HG02840 (cell line): ENCODE measurements at regions not wholly inside any gene's neighbourhood (a gene's known extent, or its start where the extent isn't known, plus 50 kb on each side); places are given as distances from the start of the nearest gene placed in this dataset.
"Not testable (repeated sequence)": the region's sequence is repeated elsewhere in the genome, so short reads cannot be mapped to it uniquely, and the experiment has no call there.

Experiments
- ATAC-seq: cut with Tn5 transposase; IDR thresholded peaks from one replicate; pipeline ENCODE4 v1.9.1; 2021; ENCODE audit warnings: mild to moderate bottlenecking, moderate library complexity, moderate number of reproducible peaks; ENCODE audit not compliant: unreplicated experiment, low FRiP score

- not testable (repeated sequence) for ATAC-seq
Observed at GRCh38 chr7:106747301-106747700, 86.3 kb upstream of the CCDC71L start.

DNA sequence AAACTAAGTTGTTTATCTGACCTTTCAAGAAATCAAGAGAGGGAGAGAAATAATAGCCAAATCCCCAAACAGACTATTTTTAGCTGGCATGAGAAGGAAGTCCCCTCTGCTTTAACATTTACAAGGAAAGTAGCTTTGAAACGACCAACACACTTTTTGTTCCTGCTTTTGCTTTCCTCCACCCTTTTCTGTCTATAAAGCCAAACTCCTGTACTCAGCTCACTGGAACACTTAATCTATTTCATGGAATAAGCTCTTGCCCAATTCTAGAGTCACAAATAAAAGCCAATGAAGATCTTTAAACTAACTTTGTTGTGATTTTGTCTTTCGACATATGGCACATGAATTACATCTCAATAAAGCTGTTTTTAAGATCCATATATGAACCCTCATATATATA lies 86.8 kb upstream of the CCDC71L start:
- ATAC-seq: no peak

DNA sequence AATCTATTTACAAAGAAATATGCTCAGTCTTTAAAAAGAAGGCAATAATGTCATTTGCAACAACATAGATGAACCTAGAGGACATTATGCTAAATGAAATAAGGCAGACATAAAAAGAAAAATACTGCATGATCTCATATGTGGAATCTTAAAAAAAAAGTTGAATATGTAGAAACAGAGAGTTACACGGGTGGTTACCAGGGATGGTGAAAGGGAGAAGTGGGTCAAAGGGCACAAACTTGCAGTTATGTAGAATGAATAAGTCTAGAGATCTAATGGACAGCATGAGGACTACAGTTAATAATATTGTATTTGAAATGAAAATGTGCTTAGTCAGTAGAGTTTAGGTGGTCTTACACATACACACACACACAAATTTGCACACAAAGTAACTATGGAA lies 88.2 kb upstream of the CCDC71L start:
- no peak for ATAC-seq

DNA sequence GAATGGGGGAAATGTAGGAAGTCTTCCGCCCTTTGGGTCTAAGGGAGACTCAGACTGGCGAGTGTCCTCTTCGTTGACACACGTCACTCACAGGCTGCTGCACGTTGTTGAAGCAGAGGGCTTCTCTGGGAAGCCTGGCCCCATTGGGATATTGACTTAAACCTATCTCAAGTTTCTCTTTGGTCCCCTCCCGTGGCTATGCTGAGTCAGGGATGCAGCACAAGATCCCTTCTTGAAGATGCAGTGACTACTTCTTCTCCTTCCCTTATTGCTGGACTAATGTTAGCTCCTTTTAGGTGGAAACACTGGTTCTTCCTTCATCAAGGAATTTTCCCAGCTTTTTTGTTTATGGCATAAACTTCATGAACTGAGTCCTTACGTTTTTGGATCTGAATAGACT lies 89.8 kb upstream of the CCDC71L start:
- ATAC-seq: no peak

GRCh38 chr7:106752367-106752766 lies 91.4 kb upstream of the CCDC71L start:
- ATAC-seq: no peak

DNA sequence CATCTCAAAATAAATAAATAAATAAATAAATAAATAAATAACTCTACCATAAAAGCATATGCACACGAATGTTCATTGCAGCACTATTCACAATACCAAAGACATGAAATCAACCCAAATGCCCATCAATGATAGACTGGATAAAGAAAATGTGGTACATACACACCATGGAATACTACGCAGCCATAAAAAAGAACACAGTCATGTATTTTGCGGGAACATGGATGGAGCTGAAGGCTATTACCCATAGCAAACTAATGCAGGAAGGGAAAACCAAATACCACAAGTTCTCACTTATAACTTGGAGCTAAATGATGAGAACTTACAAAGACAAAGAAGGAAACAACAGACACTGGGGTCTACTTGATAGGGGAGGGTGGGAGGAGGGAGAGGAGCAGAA lies 94.1 kb upstream of the CCDC71L start:
- not testable (repeated sequence) for ATAC-seq

- ATAC-seq: no peak
Observed at GRCh38 chr7:106755641-106756040, 94.7 kb upstream of the CCDC71L start.

DNA sequence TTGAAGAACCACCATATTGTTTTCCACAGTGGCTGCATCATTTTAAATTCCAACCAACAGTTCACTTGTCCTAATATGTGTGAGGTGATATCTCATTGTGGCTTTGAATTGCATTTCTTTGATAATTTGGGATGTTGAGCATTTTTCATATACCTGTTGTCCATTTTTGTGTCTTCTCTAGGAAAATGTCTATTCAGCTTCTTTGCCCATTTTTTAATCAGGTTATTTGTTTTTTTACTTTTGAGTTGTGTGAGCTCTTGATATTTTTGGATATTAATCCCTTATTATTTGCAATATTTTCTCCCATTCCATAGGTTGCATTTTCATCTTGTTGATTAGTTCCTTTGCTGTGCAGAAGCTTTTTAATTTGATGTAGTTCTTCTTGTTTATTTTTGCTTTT lies 95.1 kb upstream of the CCDC71L start:
- no peak for ATAC-seq

GRCh38 chr7:106756884-106757283 lies 95.9 kb upstream of the CCDC71L start:
- no peak for ATAC-seq

- ATAC-seq: no peak
Observed at GRCh38 chr7:106757846-106758245, 96.9 kb upstream of the CCDC71L start.

GRCh38 chr7:106762845-106763244 lies 101.9 kb upstream of the CCDC71L start:
- not testable (repeated sequence) for ATAC-seq

- no peak for ATAC-seq
Observed at GRCh38 chr7:106763717-106764116, 101.4 kb upstream of the PIK3CG start.

DNA sequence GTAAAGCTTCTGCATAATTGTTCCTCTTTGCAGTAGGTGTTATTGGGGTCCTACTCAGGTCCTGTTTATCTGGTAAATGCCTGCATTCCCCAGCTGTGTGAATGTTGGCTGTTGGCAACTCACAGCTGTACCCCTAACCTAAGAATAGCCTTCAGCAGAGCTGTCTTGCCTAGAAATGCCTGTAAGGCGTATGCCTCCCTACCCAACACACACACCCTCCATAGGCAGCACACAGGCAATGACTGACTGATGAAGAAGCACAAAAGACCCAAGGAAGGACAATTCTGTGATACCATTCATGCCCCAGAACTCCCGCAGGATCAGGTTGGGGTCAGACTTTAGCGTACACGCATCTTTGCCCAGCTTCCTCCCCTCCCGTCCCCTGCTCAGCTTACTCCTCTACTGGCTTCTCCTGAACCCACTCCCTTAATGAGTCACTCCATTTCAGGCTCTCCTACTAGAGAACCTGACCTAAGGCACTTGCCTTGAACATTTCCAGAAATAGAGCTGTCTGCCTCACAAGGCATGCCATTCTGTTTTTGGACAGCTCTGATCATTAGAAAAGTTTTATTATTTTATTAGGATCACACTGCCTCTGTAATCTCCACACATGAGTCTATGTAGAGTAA lies 99.2 kb upstream of the PIK3CG start:
- no peak for ATAC-seq

DNA sequence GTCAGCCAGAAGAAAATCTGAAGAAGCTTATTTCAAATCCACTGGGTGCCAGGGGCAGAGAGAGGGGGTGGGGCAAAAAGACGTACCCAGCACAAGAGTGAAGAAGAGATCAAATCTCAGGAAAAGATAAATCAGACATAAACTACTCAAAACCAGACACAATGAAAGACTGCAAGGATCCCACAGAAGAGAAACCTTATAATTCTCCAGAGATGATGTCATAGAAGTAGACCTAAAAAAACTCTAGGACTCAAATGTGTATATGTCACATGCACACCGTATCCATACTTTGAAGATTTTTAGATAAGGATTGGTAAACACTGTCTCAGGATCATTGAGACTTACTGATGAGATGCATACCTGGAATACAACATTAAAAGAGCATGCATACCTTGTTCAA lies 98.5 kb upstream of the PIK3CG start:
- no peak for ATAC-seq

- ATAC-seq: no peak
Observed at GRCh38 chr7:106767078-106767477, 98.0 kb upstream of the PIK3CG start.

- ATAC-seq: peak; percentile 55
Observed at GRCh38 chr7:106767498-106768323, 97.4 kb upstream of the PIK3CG start.

GRCh38 chr7:106768324-106768751 lies 96.7 kb upstream of the PIK3CG start:
- ATAC-seq: peak; percentile 34

DNA sequence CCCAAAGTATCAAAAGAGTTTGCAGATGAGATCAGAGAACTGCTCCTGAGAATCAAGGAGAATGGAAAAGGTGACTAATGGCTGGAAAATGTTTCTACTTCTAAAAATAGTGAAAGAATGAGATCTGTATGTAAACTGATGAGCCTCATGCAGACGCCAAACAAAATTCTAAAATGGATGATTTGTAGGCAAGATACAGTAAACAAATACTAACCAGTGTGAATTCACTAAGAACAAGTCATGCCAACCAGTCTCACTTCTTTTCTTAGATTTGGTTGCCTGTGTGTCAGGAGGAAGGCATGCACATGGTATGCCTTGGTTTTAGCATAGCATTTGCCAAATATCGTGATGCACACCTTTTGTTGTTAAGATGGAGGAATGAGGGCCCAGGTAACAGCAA lies 94.9 kb upstream of the PIK3CG start:
- ATAC-seq: no peak

- ATAC-seq: no peak
Observed at GRCh38 chr7:106772655-106773108, 92.4 kb upstream of the PIK3CG start.

GRCh38 chr7:106773228-106773627 lies 91.9 kb upstream of the PIK3CG start:
- no peak for ATAC-seq

GRCh38 chr7:106773721-106774120 lies 91.4 kb upstream of the PIK3CG start:
- ATAC-seq: no peak

- no peak for ATAC-seq
Observed at GRCh38 chr7:106774213-106774767, 90.8 kb upstream of the PIK3CG start.
